AG04449 (cell line): ENCODE measurements at regions not wholly inside any gene's neighbourhood (a gene's known extent, or its start where the extent isn't known, plus 50 kb on each side); places are given as distances from the start of the nearest gene placed in this dataset.
"Not testable (repeated sequence)": the region's sequence is repeated elsewhere in the genome, so short reads cannot be mapped to it uniquely, and the experiment has no call there.

Experiments used
- CTCF ChIA-PET: fragments of 350-600 bp; formaldehyde crosslinking; extraction: SDS; loops from one replicate; lab custom pipeline; 2021; ENCODE audit warnings: antibody characterized with exemption; lab: Yijun Ruan, JAX
- POLR2A ChIA-PET: fragments of 400-600, 350-600 bp; formaldehyde crosslinking; extraction: SDS; loops from one replicate; lab custom pipeline; 2020; ENCODE audit warnings: antibody characterized with exemption, inconsistent platforms; lab: Yijun Ruan, JAX
- DNase-seq: peaks from one replicate; pipeline ENCODE4 v3.0.0-alpha.2; 2010; ENCODE audit warnings: low read depth, low spot score
- H3K4me3 ChIP-seq: 2 replicates; pipeline ENCODE4 v1.5.1; 2011; ENCODE audit warnings: low read depth, mild to moderate bottlenecking, control low read depth, low read length
- TF ChIP-seq, protein P1 (sequence below): IDR thresholded peaks from one replicate; pipeline ENCODE4 v1.5.1; 2011; ENCODE audit warnings: mild to moderate bottlenecking, moderate library complexity, low read length, control low read depth, inconsistent platforms; ENCODE audit not compliant: insufficient read depth; ENCODE audit errors: missing control alignments

- ChIA-PET CTCF (no interaction called here), POLR2A (no interaction called here)
- DNase-seq = no peak
- TF ChIP-seq, protein P1, sequence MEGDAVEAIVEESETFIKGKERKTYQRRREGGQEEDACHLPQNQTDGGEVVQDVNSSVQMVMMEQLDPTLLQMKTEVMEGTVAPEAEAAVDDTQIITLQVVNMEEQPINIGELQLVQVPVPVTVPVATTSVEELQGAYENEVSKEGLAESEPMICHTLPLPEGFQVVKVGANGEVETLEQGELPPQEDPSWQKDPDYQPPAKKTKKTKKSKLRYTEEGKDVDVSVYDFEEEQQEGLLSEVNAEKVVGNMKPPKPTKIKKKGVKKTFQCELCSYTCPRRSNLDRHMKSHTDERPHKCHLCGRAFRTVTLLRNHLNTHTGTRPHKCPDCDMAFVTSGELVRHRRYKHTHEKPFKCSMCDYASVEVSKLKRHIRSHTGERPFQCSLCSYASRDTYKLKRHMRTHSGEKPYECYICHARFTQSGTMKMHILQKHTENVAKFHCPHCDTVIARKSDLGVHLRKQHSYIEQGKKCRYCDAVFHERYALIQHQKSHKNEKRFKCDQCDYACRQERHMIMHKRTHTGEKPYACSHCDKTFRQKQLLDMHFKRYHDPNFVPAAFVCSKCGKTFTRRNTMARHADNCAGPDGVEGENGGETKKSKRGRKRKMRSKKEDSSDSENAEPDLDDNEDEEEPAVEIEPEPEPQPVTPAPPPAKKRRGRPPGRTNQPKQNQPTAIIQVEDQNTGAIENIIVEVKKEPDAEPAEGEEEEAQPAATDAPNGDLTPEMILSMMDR = no peak
- no peak overlapping the region for H3K4me3 ChIP-seq
Measured at GRCh38 chr5:136816327-136816726, 451.0 kb upstream of the TRPC7 start.

DNA sequence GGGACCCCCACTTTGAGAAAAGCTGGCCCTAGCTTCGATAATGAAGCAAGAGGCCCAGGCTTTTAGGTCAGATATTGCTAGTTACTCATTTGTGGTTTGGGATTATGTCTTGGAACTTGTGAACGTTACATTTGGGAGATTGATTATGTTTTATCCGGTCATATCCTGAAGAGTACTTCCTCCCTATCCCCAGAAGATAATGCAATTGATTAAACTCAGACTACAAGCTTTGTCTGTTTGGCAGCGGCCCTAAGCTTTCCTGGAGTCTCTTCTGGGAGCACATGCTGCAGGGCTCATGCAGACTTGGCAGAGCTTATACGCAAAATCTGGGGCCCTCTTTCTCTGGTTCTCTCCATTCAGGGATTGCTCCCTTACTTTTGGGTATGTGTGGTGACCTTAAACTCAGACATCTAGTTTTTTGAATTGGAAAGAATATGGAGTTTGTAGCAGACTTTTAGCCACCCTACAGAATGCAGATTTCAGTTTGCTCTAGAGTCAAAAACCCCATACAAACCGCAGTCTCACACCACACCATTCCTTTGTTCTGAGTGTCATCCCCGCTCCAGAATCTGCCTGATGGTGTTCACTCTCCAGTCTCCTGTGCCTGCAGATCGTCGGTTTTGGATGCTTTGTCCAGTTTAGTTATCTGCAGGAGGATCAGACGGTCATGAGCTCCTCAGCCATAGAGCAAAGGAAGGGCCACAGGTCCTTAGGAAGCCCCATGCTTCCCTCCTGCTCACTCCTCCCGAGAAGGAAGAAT is 449.5 kb upstream of the TRPC7 start:
- TF ChIP-seq, protein P1 = no peak
- no peak overlapping the region for H3K4me3 ChIP-seq
- no peak for DNase-seq
- ChIA-PET CTCF (interaction anchor here (0.7 to 1.8 kb wide), 3 partner anchors 11 to 495 kb away, joined by 3 to 13 read pairs (median 3); no protein-coding TSS in a partner anchor), POLR2A (interaction anchor here (0.7 to 1.3 kb wide), 2 partner anchors 190 to 505 kb away, joined by 3 read pairs; no protein-coding TSS in a partner anchor)

GRCh38 chr5:136812270-136812669 is 446.9 kb upstream of the TRPC7 start:
- POLR2A ChIA-PET, DNase-seq, H3K4me3 ChIP-seq, CTCF ChIA-PET: not testable (repeated sequence)

DNA sequence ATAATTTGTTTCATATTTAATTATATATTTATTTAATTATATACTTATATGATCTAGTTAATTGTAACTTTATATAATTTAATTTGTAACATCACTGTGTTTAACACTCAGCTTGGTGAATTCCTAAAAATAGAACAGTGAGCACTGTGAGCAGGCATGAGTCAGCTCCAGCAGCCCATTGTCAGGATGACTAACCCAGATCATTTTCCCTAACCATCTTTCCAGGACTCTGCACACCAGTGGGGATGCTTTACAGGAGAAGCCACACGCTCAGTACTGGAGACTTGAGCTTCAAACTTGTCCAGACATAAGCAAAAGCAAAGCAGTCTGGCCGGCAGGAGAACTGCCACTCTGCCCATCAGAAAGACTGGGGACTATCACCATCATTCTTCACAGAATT is 446.2 kb upstream of the TRPC7 start:
- peak; percentile 65 for DNase-seq
- TF ChIP-seq, protein P1 = no peak
- ChIA-PET CTCF (interaction anchor here (0.7 to 1.6 kb wide), 4 partner anchors 9 to 600 kb away, joined by 3 to 10 read pairs (median 3); no protein-coding TSS in a partner anchor), POLR2A (no interaction called here)
- H3K4me3 ChIP-seq = no peak overlapping the region

DNA sequence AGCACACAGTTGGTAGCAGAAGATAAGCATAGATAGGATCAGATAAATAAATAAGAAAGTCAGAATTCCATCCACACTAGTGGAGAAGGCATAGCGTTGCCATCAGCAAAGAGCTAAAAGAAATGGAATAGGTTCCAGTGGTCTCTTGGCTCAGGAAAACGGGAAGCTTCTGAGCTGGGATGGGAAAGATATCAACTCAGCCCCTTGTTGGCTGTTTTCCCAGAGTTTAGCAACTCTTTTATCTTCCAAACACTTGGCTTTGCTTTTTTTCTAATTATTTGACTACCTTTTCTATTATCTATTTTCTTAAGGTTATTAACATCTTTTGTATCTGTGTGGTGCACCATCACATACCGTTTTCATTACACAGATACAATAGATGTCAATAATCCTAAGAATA is 445.7 kb upstream of the TRPC7 start:
- no peak overlapping the region for H3K4me3 ChIP-seq
- CTCF ChIA-PET = interaction anchor here (0.7 to 1.6 kb wide), 4 partner anchors 9 to 600 kb away, joined by 3 to 10 read pairs (median 3); no protein-coding TSS in a partner anchor
- TF ChIP-seq, protein P1 = no peak
- no peak for DNase-seq
- POLR2A ChIA-PET = no interaction called here

- H3K4me3 ChIP-seq = no peak overlapping the region
- TF ChIP-seq, protein P1 = no peak
- ChIA-PET CTCF (interaction anchor here (1.2 to 1.9 kb wide), 5 partner anchors 15 to 409 kb away, joined by 3 to 5 read pairs (median 3); no protein-coding TSS in a partner anchor), POLR2A (interaction anchor here (1.0 kb wide), 1 partner anchor 333 kb away, joined by 3 read pairs; no protein-coding TSS in a partner anchor)
- peak; percentile 58 for DNase-seq
Measured at GRCh38 chr5:136810261-136810801, 445.0 kb upstream of the TRPC7 start.
